Heart right ventricle (tissue), 16 donors: ENCODE measurements at regions not wholly inside any gene's neighbourhood (a gene's known extent, or its start where the extent isn't known, plus 50 kb on each side); places are given as distances from the start of the nearest gene placed in this dataset.

ENCODE experiments used
- ATAC-seq, 8 donors: fragments of 200-7000 bp; cut with Tn5 transposase; one replicate each; pipeline ENCODE4 v1.9.1; 2020; ENCODE audit warnings: mild to moderate bottlenecking in 8 of 8, moderate library complexity in 8 of 8, moderate number of reproducible peaks in 1 of 8
- DNase-seq, 2 donors: peaks; one replicate each; pipeline ENCODE4 v3.0.0-alpha.2; 2020
- H3K27ac ChIP-seq, 10 donors: fragments of 200-600 bp; sonication (generic) in 2 of 10; one replicate each; pipeline versions ENCODE4 v1.5.0 to v1.8.0; 2020 to 2022; ENCODE audit warnings: mild to moderate bottlenecking in 3 of 10
- H3K27me3 ChIP-seq, 7 donors: fragments of 200-600 bp; one replicate each; pipeline ENCODE4 v1.8.0; 2021 to 2022; ENCODE audit warnings: mild to moderate bottlenecking in 2 of 7
- H3K36me3 ChIP-seq, 9 donors: fragments of 200-600 bp; sonication (generic) in 1 of 9; one replicate each; pipeline versions ENCODE4 v1.5.0 to v1.8.0; 2020 to 2022; ENCODE audit warnings: mild to moderate bottlenecking in 2 of 9
- H3K4me1 ChIP-seq, 9 donors: fragments of 200-600 bp; sonication (generic) in 1 of 9; one replicate each; pipeline versions ENCODE4 v1.5.0 to v1.8.0; 2020 to 2022; ENCODE audit warnings: mild to moderate bottlenecking in 4 of 9
- H3K4me3 ChIP-seq, 10 donors: fragments of 200-600 bp; sonication (generic) in 2 of 10; one replicate each; pipeline versions ENCODE4 v1.5.0 to v1.8.0; 2020 to 2022; ENCODE audit warnings: mild to moderate bottlenecking in 7 of 10, moderate library complexity in 2 of 10
- H3K9me3 ChIP-seq, 11 donors: fragments of 200-600 bp in 10 of 11; sonication (generic) in 2 of 11; one replicate each; pipeline versions ENCODE4 v1.5.0 to v1.8.0; 2013 to 2022; ENCODE audit warnings: mild to moderate bottlenecking in 2 of 11, control low read depth in 1 of 11, moderate library complexity in 1 of 11
- CTCF ChIP-seq, 9 donors: fragments of 200-600 bp; sonication (generic) in 2 of 9; IDR thresholded peaks; one replicate each; pipeline versions ENCODE4 v1.5.0 to v1.8.0; 2021 to 2022; ENCODE audit warnings: antibody characterized with exemption in 9 of 9, mild to moderate bottlenecking in 5 of 9, moderate library complexity in 1 of 9
- whole genome bisulfite sequencing, 2 donors: extraction: QIAGEN DNeasy Blood & Tissue Kit; methylation state at CpG; one replicate each; pipeline ENCODE4 v1.1.7; 2013; ENCODE audit warnings: inconsistent platforms in 1 of 2; 5-methylcytosine and 5-hydroxymethylcytosine counted together
- intact Hi-C, 10 donors: fragments of 100-400 bp; cut with DNase I; formaldehyde crosslinking; loops; one replicate each; pipeline versions ENCODE4 v1.11.1 to v1.14.2; 2022
- donor health status: Arrhythmogenic right ventricular cardiomyopathy.
- donor health status: ischemic (EF 13 %, LVEDD 7.1; RV severe dilation, severe dysfunction).
- donor health status: healthy with polysubstance abuse.
- donor health status: DM: no; HTN: yes; CAD: no.
- donor health status: DM: no; HTN: no; CAD: no.
- donor health status: ischemic (EF 25% LVEDD 6.9; RV normal size, moderate dysfunction).
- donor health status: ischemic (EF 25% LVEDD 5.7; RV mildly dilated, moderate dysfunction).
- donor health status: healthy.
- donor health status: DM: yes; HTN: yes; CAD: no.
- donor health status: Ischemic cardiomyopathy.
- donor health status: ischemic (EF 35%, LVEDD 5.7; RV mildly dilated, moderate dysfunction).
- donor health status: nonischemic (EF 11% LVEDD 7.7; RV severe dilation, severe dysfunction).
- donor health status: DM: yes; HTN: yes; CAD: no.
- donor health status: PGD.
- donor health status: ischemic (EF 29% LVEDD 5.4; RV normal size, mild dysfunction).
- donor health status: nonischemic (EF 23%, LVEDD 6.1; RV moderate dilation, normal function).

- Histone ChIP-seq H3K36me3 (no peaks in the 10 kb centered on the region), H3K4me1 (peaks cover 0 to 8% (median 4%) of the 10 kb centered on the region in 9 donors), H3K27me3 (peaks cover 0 to 5% (median 0%) of the 10 kb centered on the region in 7 donors), H3K9me3 (peaks cover 0 to 3% (median 0%) of the 10 kb centered on the region in 11 donors), H3K27ac (no peak overlapping the region), H3K4me3 (no peak overlapping the region)
- intact Hi-C loops = no loop called here
- DNase-seq (no peak), ATAC-seq (no peak)
- 38 to 56% methylated on average over 6 of the region's 6 CpGs for WGBS, 2 donors
- no peak for TF ChIP-seq CTCF (IDR thresholded peaks at IDR 0.05)
Observed at GRCh38 chr14:85319998-85320630, 209.8 kb upstream of the FLRT2 start.

GRCh38 chr14:85325134-85326017 is 204.6 kb upstream of the FLRT2 start:
- ATAC-seq = no peak
- intact Hi-C loops = no loop called here
- no peak overlapping the region for H3K27ac ChIP-seq
- WGBS, 2 donors = 91 to 94% methylated on average over 3 of the region's 3 CpGs
- H3K27me3 ChIP-seq = no peaks in the 10 kb centered on the region
- H3K4me3 ChIP-seq = no peak overlapping the region
- no peak for DNase-seq
- H3K36me3 ChIP-seq = no peaks in the 10 kb centered on the region
- peaks cover 0 to 3% (median 0%) of the 10 kb centered on the region in 11 donors for H3K9me3 ChIP-seq
- no peak for TF ChIP-seq CTCF (IDR thresholded peaks at IDR 0.05)
- H3K4me1 ChIP-seq = no peaks in the 10 kb centered on the region

GRCh38 chr14:85332401-85332800 is 197.5 kb upstream of the FLRT2 start:
- Histone ChIP-seq H3K27me3 (no peaks in the 10 kb centered on the region), H3K27ac (no peak overlapping the region), H3K9me3 (no peaks in the 10 kb centered on the region), H3K4me1 (no peaks in the 10 kb centered on the region), H3K4me3 (no peak overlapping the region), H3K36me3 (no peaks in the 10 kb centered on the region)
- DNase-seq (no peak), ATAC-seq (no peak)
- intact Hi-C loops = no loop called here
- no peak for TF ChIP-seq CTCF (IDR thresholded peaks at IDR 0.05)
- 49 to 60% methylated on average over 1 of the region's 1 CpG for WGBS, 2 donors

- no peaks in the 10 kb centered on the region for H3K27me3 ChIP-seq
- ATAC-seq = no peak
- H3K4me3 ChIP-seq = no peak overlapping the region
- no peaks in the 10 kb centered on the region for H3K36me3 ChIP-seq
- H3K9me3 ChIP-seq = no peaks in the 10 kb centered on the region
- H3K27ac ChIP-seq = no peak overlapping the region
- H3K4me1 ChIP-seq = no peaks in the 10 kb centered on the region
- no peak for TF ChIP-seq CTCF (IDR thresholded peaks at IDR 0.05)
- no peak for DNase-seq
- WGBS, 2 donors = 82 to 89% methylated on average over 3 of the region's 3 CpGs
- intact Hi-C loops = no loop called here
Observed at GRCh38 chr14:85333313-85333712, 196.6 kb upstream of the FLRT2 start.
